K562 (cell line): ENCODE measurements at regions not wholly inside any gene's neighbourhood (a gene's known extent, or its start where the extent isn't known, plus 50 kb on each side); places are given as distances from the start of the nearest gene placed in this dataset.

ENCODE experiments used
- ATAC-seq: fragments of 200-7000 bp; cut with Tn5 transposase; 3 replicates; pipeline ENCODE4 v1.9.1; 2020; ENCODE audit warnings: moderate library complexity
- BruUV-seq: library from RNA; stranded (reverse); fragments of 400-500 nt; replicated peaks from 2 replicates; lab custom pipeline; 2021; lab: Mats Ljungman, UMichigan
- CTCF ChIA-PET: fragments of 300-600 bp; formaldehyde crosslinking; extraction: SDS; loops from one replicate; lab custom pipeline; 2021; ENCODE audit warnings: low intra/inter-chr PET ratio; lab: Yijun Ruan, JAX
- POLR2A ChIA-PET: fragments of 300-600, 350-650 bp; sonication (Branson Sonifier 250); formaldehyde crosslinking; extraction: SDS; loops from one replicate; lab custom pipeline; 2021; ENCODE audit warnings: antibody characterized with exemption, inconsistent platforms; lab: Yijun Ruan, JAX
- DNase-seq, 4 experiments: peaks; one replicate each; pipeline versions ENCODE4 v3.0.0 to v3.0.0-alpha.2; 2011 to 2018; ENCODE audit warnings: low spot score in 3 of 4, mixed read lengths in 3 of 4; ENCODE audit errors: extremely low read depth in 1 of 4
- FAIRE-seq: peaks from 2 replicates; lab custom pipeline; 2011; peaks lifted over from hg19 to GRCh38; lab: Jason Lieb, UNC
- H2AFZ ChIP-seq: 2 replicates; pipeline ENCODE4 v1.6.0; 2011; ENCODE audit warnings: low read depth, low read length, control low read depth, inconsistent platforms
- H3K27ac ChIP-seq: fragments of 200-600 bp; 3 replicates; pipeline ENCODE4 v1.8.0; 2011; ENCODE audit warnings: low read depth, mild to moderate bottlenecking, control low read depth, inconsistent platforms, low read length, moderate library complexity, mixed read lengths; ENCODE audit errors: extremely low read depth
- H3K27me3 ChIP-seq, 2 experiments: fragments of 300-600 bp in 1 of 2; 2 replicates in 1 of 2; 3 replicates in 1 of 2; pipeline versions ENCODE4 v1.6.0 to v1.8.0; 2011; ENCODE audit warnings: inconsistent platforms in 2 of 2, low read length in 2 of 2, mild to moderate bottlenecking in 1 of 2, mixed read lengths in 1 of 2, moderate library complexity in 1 of 2; ENCODE audit not compliant: control insufficient read depth in 2 of 2, insufficient read depth in 2 of 2
- H3K36me3 ChIP-seq: fragments of 300-600 bp; 3 replicates; pipeline ENCODE4 v1.8.0; 2011; ENCODE audit warnings: mild to moderate bottlenecking, low read length, inconsistent platforms; ENCODE audit not compliant: control insufficient read depth, insufficient read depth
- H3K4me1 ChIP-seq, 2 experiments: fragments of 200-600 bp in 1 of 2; replicated peaks in 1 of 2; 2 replicates in 1 of 2; 3 replicates in 1 of 2; pipeline versions ENCODE4 v1.5.1 to v1.8.0; 2011; ENCODE audit warnings: inconsistent platforms in 2 of 2, low read length in 2 of 2, mild to moderate bottlenecking in 1 of 2, mixed read lengths in 1 of 2, moderate library complexity in 1 of 2; ENCODE audit not compliant: control insufficient read depth in 2 of 2, insufficient read depth in 2 of 2
- H3K4me2 ChIP-seq: 2 replicates; pipeline ENCODE4 v1.6.1; 2011; ENCODE audit warnings: low read length, control low read depth, inconsistent platforms, mixed read lengths; ENCODE audit not compliant: insufficient read depth
- H3K4me3 ChIP-seq: fragments of 200-600 bp; sonication (generic), shearing (Covaris generic); 2 replicates; pipeline ENCODE4 v1.5.1; 2016; ENCODE audit warnings: control low read depth, inconsistent platforms
- H3K79me2 ChIP-seq: fragments of 200-600 bp; 3 replicates; pipeline ENCODE4 v1.8.0; 2011; ENCODE audit warnings: low read length, inconsistent platforms; ENCODE audit not compliant: control insufficient read depth, insufficient read depth
- H3K9ac ChIP-seq, 2 experiments: 2 replicates each; pipeline versions ENCODE4 v1.6.0 to v1.6.1; 2011; ENCODE audit warnings: low read depth in 2 of 2, low read length in 2 of 2, control low read depth in 1 of 2, inconsistent platforms in 1 of 2, mild to moderate bottlenecking in 1 of 2, mixed read lengths in 1 of 2; ENCODE audit not compliant: insufficient read depth in 1 of 2
- H3K9me1 ChIP-seq: one replicate; pipeline ENCODE4 v1.6.0; 2011; ENCODE audit warnings: inconsistent platforms, mild to moderate bottlenecking, low read length, moderate library complexity; ENCODE audit not compliant: control insufficient read depth, insufficient read depth
- H3K9me3 ChIP-seq: replicated peaks from 2 replicates; pipeline ENCODE4 v1.5.1; 2011; ENCODE audit warnings: low read depth, low read length, inconsistent platforms; ENCODE audit not compliant: control insufficient read depth, insufficient read depth
- H4K20me1 ChIP-seq: replicated peaks from 2 replicates; pipeline ENCODE4 v1.6.1; 2011; ENCODE audit warnings: low read length, inconsistent platforms, mixed read lengths; ENCODE audit not compliant: control insufficient read depth, insufficient read depth
- KAT7 ChIP-seq: sonication (generic); formaldehyde crosslinking; IDR thresholded peaks from 2 replicates; pipeline ENCODE4 v1.8.0; 2022; ENCODE audit warnings: missing genetic modification reagents, mild to moderate bottlenecking, borderline replicate concordance
- L3MBTL2 ChIP-seq: fragments of 450-650 bp; IDR thresholded peaks from 2 replicates; pipeline ENCODE4 v1.6.1; 2016; ENCODE audit warnings: mild to moderate bottlenecking, moderate library complexity
- NCOA1 ChIP-seq: fragments of 450-650 bp; IDR thresholded peaks from 2 replicates; pipeline ENCODE4 v1.6.1; 2016; ENCODE audit warnings: low read depth
- NR2F6 ChIP-seq: fragments of 450-650 bp; formaldehyde crosslinking; IDR thresholded peaks from 2 replicates; pipeline ENCODE4 v1.4.0; 2020; ENCODE audit warnings: mild to moderate bottlenecking
- POLR2AphosphoS2 ChIP-seq: IDR thresholded peaks from 2 replicates; pipeline ENCODE4 v1.6.1; 2012; ENCODE audit warnings: low read length, improper control_type of control experiment
- RNF2 ChIP-seq: sonication (generic); IDR thresholded peaks from 2 replicates; pipeline ENCODE4 v1.6.1; 2016
- TAL1 ChIP-seq: fragments of 450-650 bp; IDR thresholded peaks from 2 replicates; pipeline ENCODE4 v1.6.1; 2016; ENCODE audit warnings: mild to moderate bottlenecking
- YBX1 ChIP-seq: fragments of 450-650 bp; IDR thresholded peaks from 2 replicates; pipeline ENCODE4 v1.7.1; 2016; ENCODE audit warnings: mild to moderate bottlenecking
- ZBTB11 ChIP-seq, 3 experiments: fragments of 200-800 bp in 1 of 3; fragments of 250-450 bp in 1 of 3; fragments of 450-650 bp in 1 of 3; sonication (Bioruptor Pico) in 1 of 3; sonication (Bioruptor generic) in 1 of 3; formaldehyde crosslinking in 1 of 3; IDR thresholded peaks; 2 replicates each; pipeline versions ENCODE4 v1.6.1 to v1.8.0; 2016 to 2022; ENCODE audit warnings: mild to moderate bottlenecking in 2 of 3, missing genetic modification characterization in 2 of 3, missing compliant biosample characterization in 1 of 3, moderate library complexity in 1 of 3
- ZNF12 ChIP-seq: sonication (generic); formaldehyde crosslinking; IDR thresholded peaks from 2 replicates; pipeline ENCODE4 v1.4.0; 2020; ENCODE audit warnings: mild to moderate bottlenecking, missing genetic modification reagents
- ZNF512 ChIP-seq: IDR thresholded peaks from 2 replicates; pipeline ENCODE4 v1.6.1; 2016; ENCODE audit warnings: missing genetic modification characterization, missing compliant biosample characterization
- WGBS: fragments of 100-300 bp; shearing (Covaris generic); methylation state at CpG from one replicate; pipeline ENCODE4 v1.1.6; 2016; ENCODE audit warnings: low coverage, mixed read lengths; ENCODE audit not compliant: insufficient coverage; ENCODE audit errors: missing lambda C conversion rate; 5-methylcytosine and 5-hydroxymethylcytosine counted together
- in situ Hi-C: fragments of 300-500 bp; cut with MboI; formaldehyde crosslinking; loops from 4 replicates; pipeline ENCODE4 v1.15.0; 2018; ENCODE audit warnings: inconsistent platforms, mixed read lengths
- intact Hi-C: fragments of 100-400 bp; cut with micrococcal nuclease; formaldehyde crosslinking; loops from 2 replicates; pipeline ENCODE4 v1.14.2; 2022

- Histone ChIP-seq H3K27me3 (no peaks in the 10 kb centered on the region), H3K79me2 (no peaks in the 10 kb centered on the region), H3K9me1 (no peaks in the 10 kb centered on the region), H3K27ac (no peak overlapping the region), H4K20me1 (no peaks in the 10 kb centered on the region), H2AFZ (no peak overlapping the region), H3K4me3 (no peak overlapping the region), H3K9me3 (no peaks in the 10 kb centered on the region; the same call in 1 of the 2 replicates), H3K4me1 (no peaks in the 10 kb centered on the region), H3K9ac (no peak overlapping the region), H3K36me3 (no peaks in the 10 kb centered on the region), H3K4me2 (no peak overlapping the region)
- POLR2A ChIA-PET = no interaction called here
- BruUV-seq = no TSS peak
- CTCF ChIA-PET = no interaction called here
- WGBS = 0% methylated on average over 3 of the region's 3 CpGs
- in situ Hi-C loops (no loop called here), intact Hi-C loops (no loop called here)
- TF ChIP-seq ZNF512 (no peak), ZBTB11 (CRISPR knock-in tag; IDR thresholded peaks at IDR 0.05) (no peak), YBX1 (no peak), NCOA1 (no peak), KAT7 (CRISPR knock-in tag) (no peak), NR2F6 (CRISPR knock-in tag) (no peak), TAL1 (no peak), RNF2 (no peak), ZNF12 (CRISPR knock-in tag) (no peak), L3MBTL2 (no peak), POLR2AphosphoS2 (no peak)
- DNase-seq (no peak), FAIRE-seq (no peak), ATAC-seq (no peak)
Observed at GRCh38 chr1:80925130-80925805, 875.5 kb upstream of the ADGRL2 start.
